HEK293T (cell line): ENCODE measurements at regions not wholly inside any gene's neighbourhood (a gene's known extent, or its start where the extent isn't known, plus 50 kb on each side); places are given as distances from the start of the nearest gene placed in this dataset.

Source experiments
- CTCF ChIA-PET: fragments of 350-600 bp; formaldehyde crosslinking; extraction: SDS; loops from one replicate; lab custom pipeline; 2021; ENCODE audit warnings: antibody characterized with exemption, inconsistent platforms; lab: Yijun Ruan, JAX
- POLR2A ChIA-PET: fragments of 350-600 bp; formaldehyde crosslinking; extraction: SDS; loops from one replicate; lab custom pipeline; 2020; ENCODE audit warnings: antibody characterized with exemption, inconsistent platforms; lab: Yijun Ruan, JAX
- DNase-seq: peaks from one replicate; pipeline ENCODE4 v3.0.0; 2012; ENCODE audit warnings: mixed read lengths; ENCODE audit errors: extremely low spot score
- ARNT ChIP-seq: fragments of 450-650 bp; IDR thresholded peaks from 2 replicates; pipeline ENCODE4 v1.6.1; 2017; ENCODE audit warnings: mild to moderate bottlenecking
- BHLHE40 ChIP-seq: fragments of 450-650 bp; IDR thresholded peaks from 2 replicates; pipeline ENCODE4 v1.6.1; 2016; ENCODE audit warnings: mild to moderate bottlenecking, moderate library complexity, borderline replicate concordance
- CTBP1 ChIP-seq: fragments of 450-650 bp; IDR thresholded peaks from 2 replicates; pipeline ENCODE4 v1.6.1; 2016; ENCODE audit warnings: borderline replicate concordance
- ELF4 ChIP-seq: fragments of 450-650 bp; IDR thresholded peaks from 2 replicates; pipeline ENCODE4 v1.6.1; 2017; ENCODE audit warnings: antibody characterized with exemption
- FOXA1 ChIP-seq: fragments of 450-650 bp; IDR thresholded peaks from 2 replicates; pipeline ENCODE4 v1.6.1; 2016; ENCODE audit warnings: mild to moderate bottlenecking
- FOXK2 ChIP-seq: fragments of 450-650 bp; IDR thresholded peaks from 2 replicates; pipeline ENCODE4 v1.6.1; 2016; ENCODE audit warnings: mild to moderate bottlenecking
- FOXM1 ChIP-seq: fragments of 450-650 bp; IDR thresholded peaks from 2 replicates; pipeline ENCODE4 v1.6.1; 2017; ENCODE audit warnings: mild to moderate bottlenecking, borderline replicate concordance
- HDGF ChIP-seq: fragments of 450-650 bp; IDR thresholded peaks from 2 replicates; pipeline ENCODE4 v1.6.1; 2017; ENCODE audit warnings: antibody characterized with exemption, borderline replicate concordance
- L3MBTL2 ChIP-seq: fragments of 450-650 bp; conservative IDR thresholded peaks from 2 replicates; pipeline ENCODE4 v1.6.1; 2016; ENCODE audit warnings: mild to moderate bottlenecking
- LEF1 ChIP-seq: fragments of 450-650 bp; IDR thresholded peaks from 2 replicates; pipeline ENCODE4 v1.6.1; 2017; ENCODE audit warnings: mild to moderate bottlenecking, borderline replicate concordance
- NFRKB ChIP-seq: fragments of 450-650 bp; IDR thresholded peaks from 2 replicates; pipeline ENCODE4 v1.6.1; 2016; ENCODE audit warnings: mild to moderate bottlenecking, moderate library complexity
- SP1 ChIP-seq: fragments of 450-650 bp; IDR thresholded peaks from 2 replicates; pipeline ENCODE4 v1.6.1; 2017
- SUZ12 ChIP-seq: fragments of 450-650 bp; IDR thresholded peaks from 2 replicates; pipeline ENCODE4 v1.6.1; 2016; ENCODE audit warnings: mild to moderate bottlenecking
- TARDBP ChIP-seq: fragments of 450-650 bp; IDR thresholded peaks from 2 replicates; pipeline ENCODE4 v1.6.1; 2016
- ZNF384 ChIP-seq: fragments of 450-650 bp; IDR thresholded peaks from 2 replicates; pipeline ENCODE4 v1.6.1; 2016
- TF ChIP-seq, protein P1 (sequence below): fragments of 450-650 bp; IDR thresholded peaks from 2 replicates; pipeline ENCODE4 v1.6.1; 2016

DNA sequence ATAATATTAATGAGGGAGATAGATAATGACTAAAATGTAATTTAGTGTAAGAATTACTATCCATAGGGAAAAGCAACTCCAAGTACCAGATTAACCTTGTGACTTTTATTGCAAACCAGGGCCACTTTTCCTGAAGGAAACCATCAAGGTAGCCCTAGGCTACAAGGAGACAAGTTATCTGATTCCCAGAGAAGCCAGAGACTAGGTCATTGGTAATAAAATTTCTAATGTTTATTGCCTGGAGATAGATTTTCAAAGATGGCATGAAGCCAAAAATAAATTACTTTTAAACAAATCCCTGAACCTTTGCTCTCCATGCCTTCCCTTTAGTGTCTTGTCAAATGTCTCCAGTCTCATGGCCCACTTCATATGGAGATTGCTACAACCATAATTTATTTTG is 610.1 kb upstream of the SLC10A2 start:
- peak; percentile 3 for DNase-seq
- no peak for TF ChIP-seq L3MBTL2
- no peak for TF ChIP-seq TARDBP
- TF ChIP-seq FOXK2: no peak
- no peak for TF ChIP-seq FOXA1
- no peak for TF ChIP-seq ZNF384
- TF ChIP-seq SUZ12: no peak
- TF ChIP-seq ELF4: no peak
- TF ChIP-seq LEF1: no peak
- no peak for TF ChIP-seq CTBP1
- no peak for TF ChIP-seq HDGF
- no peak for TF ChIP-seq BHLHE40
- TF ChIP-seq NFRKB: no peak
- TF ChIP-seq FOXM1: no peak
- TF ChIP-seq ARNT: no peak
- TF ChIP-seq SP1: no peak
- POLR2A ChIA-PET: no interaction called here
- CTCF ChIA-PET: no interaction called here

DNA sequence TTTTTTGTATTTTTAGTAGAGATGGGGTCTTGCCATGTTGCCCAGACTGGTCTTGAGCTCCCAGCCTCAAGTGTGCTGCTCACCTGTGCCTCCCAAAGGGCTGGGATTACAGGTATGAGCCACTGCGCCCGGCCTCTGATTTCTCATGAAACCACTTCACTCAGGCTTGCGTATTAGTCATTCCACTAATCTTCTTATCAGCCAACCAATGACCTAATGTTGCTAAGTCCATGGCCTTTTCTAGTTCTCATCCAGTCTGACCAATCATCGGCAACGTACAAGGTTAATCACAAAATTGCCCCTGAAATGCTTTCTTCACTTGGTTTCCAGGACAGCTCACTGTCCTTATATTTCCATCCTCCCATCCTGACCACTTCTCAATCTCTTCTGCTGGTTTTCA is 605.3 kb upstream of the SLC10A2 start:
- ChIA-PET CTCF (interaction anchor here (0.7 kb wide), 1 partner anchor 78 kb away, joined by 3 read pairs; no protein-coding TSS in a partner anchor), POLR2A (no interaction called here)
- no peak for DNase-seq
- no peak for TF ChIP-seq SUZ12
- no peak for TF ChIP-seq HDGF
- no peak for TF ChIP-seq FOXA1
- no peak for TF ChIP-seq SP1
- TF ChIP-seq FOXK2: no peak
- TF ChIP-seq ZNF384: no peak
- no peak for TF ChIP-seq FOXM1
- no peak for TF ChIP-seq ELF4
- TF ChIP-seq ARNT: no peak
- no peak for TF ChIP-seq NFRKB
- TF ChIP-seq BHLHE40: no peak
- no peak for TF ChIP-seq CTBP1
- no peak for TF ChIP-seq LEF1

DNA sequence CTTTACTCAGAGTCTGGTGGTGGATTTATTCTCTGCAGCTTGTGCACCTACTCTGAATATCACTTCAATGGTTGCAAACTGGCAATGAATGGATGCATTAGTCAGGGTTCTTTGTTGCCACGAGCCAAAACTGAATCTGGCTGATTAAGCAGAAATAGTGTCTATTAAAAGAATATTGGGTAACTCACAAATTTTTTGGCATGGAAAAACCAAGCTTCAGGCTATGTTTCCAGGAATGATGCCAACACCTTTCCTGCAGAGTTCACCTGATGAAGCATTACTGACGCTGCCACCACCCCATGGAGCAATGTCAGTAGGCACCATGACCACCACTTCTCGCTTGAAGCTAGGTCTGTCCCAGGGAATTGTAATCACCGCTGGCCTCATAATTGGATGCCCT is 597.8 kb upstream of the SLC10A2 start:
- POLR2A ChIA-PET: no interaction called here
- TF ChIP-seq, protein P1, sequence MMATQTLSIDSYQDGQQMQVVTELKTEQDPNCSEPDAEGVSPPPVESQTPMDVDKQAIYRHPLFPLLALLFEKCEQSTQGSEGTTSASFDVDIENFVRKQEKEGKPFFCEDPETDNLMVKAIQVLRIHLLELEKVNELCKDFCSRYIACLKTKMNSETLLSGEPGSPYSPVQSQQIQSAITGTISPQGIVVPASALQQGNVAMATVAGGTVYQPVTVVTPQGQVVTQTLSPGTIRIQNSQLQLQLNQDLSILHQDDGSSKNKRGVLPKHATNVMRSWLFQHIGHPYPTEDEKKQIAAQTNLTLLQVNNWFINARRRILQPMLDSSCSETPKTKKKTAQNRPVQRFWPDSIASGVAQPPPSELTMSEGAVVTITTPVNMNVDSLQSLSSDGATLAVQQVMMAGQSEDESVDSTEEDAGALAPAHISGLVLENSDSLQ: no peak
- TF ChIP-seq FOXK2: no peak
- TF ChIP-seq NFRKB: no peak
- no peak for DNase-seq
- CTCF ChIA-PET: no interaction called here

DNA sequence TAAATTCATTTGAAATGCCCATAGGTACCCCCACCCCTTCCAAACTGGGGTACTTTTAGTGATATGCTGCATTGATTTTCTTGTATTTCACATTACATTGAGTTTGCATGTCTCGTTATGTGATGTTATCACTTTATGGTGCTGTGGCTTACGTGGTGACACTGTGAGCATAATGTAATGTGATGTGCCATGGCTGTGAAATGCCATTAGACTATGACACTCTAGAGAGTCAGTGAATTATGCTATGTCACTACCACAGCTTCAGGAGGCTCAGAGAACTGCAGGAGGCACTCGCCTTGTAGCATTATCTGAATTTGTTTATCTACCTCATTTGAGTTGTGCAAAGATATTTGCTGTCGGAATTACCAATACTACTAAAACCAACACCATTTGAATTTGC is 590.1 kb upstream of the SLC10A2 start:
- ChIA-PET CTCF (no interaction called here), POLR2A (no interaction called here)
- no peak for TF ChIP-seq TARDBP
- no peak for DNase-seq

DNA sequence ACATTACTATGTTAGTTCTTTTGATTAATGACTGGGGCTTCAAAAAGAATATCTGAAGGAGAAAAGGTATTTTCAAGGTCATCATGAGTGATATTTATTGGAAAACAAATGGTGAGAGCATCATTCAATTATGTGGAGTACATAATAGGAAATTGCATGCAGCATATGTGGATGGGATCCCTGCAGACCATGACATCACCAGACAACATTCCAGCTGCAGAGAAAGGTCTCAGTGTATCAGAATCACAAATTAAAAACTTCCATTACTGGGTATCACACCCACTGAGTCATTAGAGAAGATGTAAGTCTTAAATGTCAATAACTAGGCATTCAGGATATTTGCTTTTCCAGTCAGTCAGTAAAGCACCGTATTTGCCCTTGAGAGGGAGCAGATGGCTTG is 574.4 kb upstream of the SLC10A2 start:
- CTCF ChIA-PET: no interaction called here
- TF ChIP-seq FOXA1 (no peak), ELF4 (no peak), FOXM1 (no peak), HDGF (no peak), ARNT (no peak), TARDBP (no peak), L3MBTL2 (no peak), CTBP1 (no peak), NFRKB (no peak), SUZ12 (no peak), FOXK2 (no peak), SP1 (no peak)
- TF ChIP-seq, protein P1: no peak
- DNase-seq: no peak
- POLR2A ChIA-PET: no interaction called here

DNA sequence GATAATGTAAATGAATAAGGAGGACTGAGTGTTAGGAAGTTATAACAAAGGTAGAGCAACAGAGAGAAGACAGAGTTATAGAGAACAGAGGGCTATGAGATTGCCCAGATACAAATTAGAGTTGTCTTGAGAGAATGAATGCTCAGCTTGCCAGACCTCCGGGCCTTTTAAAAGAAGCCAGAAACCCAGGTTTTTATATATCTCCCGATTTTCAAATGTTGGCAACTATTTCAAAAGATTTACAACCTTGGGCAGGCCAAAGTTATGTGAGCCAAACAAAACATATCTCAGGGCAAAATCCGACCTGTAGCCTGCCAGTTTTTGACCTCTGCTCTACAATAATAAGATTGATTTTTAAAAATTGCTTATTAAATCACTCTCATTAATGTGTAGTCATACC is 573.1 kb upstream of the SLC10A2 start:
- ChIA-PET POLR2A (no interaction called here), CTCF (no interaction called here)
- no peak for DNase-seq
- no peak for TF ChIP-seq SUZ12
- no peak for TF ChIP-seq FOXK2

DNA sequence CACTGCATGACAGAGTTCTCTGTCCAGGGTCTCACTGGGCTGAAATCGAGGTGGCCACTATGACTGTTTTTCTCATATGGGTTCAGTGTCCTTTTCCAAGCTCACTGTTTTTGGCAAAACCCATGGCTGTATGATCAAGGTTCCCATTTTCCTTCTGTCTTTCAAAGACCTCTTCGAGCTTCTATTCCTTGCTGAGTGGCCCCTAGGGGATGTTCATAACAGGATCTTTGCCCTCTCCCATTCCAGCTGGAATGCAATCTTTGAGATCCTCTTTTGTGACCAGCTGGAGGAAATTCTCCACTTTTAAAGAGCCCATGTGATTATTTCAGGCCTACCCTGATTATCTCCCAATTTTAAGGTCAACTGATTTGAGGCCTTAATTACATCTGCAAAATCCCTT is 572.5 kb upstream of the SLC10A2 start:
- ChIA-PET CTCF (no interaction called here), POLR2A (no interaction called here)
- DNase-seq: no peak
- TF ChIP-seq L3MBTL2: no peak
- no peak for TF ChIP-seq ZNF384
- TF ChIP-seq ELF4: no peak
- TF ChIP-seq, protein P1: no peak
- no peak for TF ChIP-seq ARNT
- TF ChIP-seq SUZ12: no peak
- TF ChIP-seq NFRKB: no peak
- TF ChIP-seq LEF1: no peak
- no peak for TF ChIP-seq TARDBP
- no peak for TF ChIP-seq HDGF
- no peak for TF ChIP-seq BHLHE40
- no peak for TF ChIP-seq CTBP1
- no peak for TF ChIP-seq SP1
- no peak for TF ChIP-seq FOXA1
